Naive thymus-derived CD4-positive, alpha-beta T cell (primary cell): ENCODE measurements at regions not wholly inside any gene's neighbourhood (a gene's known extent, or its start where the extent isn't known, plus 50 kb on each side); places are given as distances from the start of the nearest gene placed in this dataset.

Experiments used
- ATAC-seq: fragments of 150-1000 bp; cut with Tn5 transposase; 2 replicates; pipeline ENCODE4 v1.10.0; 2021; ENCODE audit warnings: mild to moderate bottlenecking, moderate library complexity
- CTCF ChIA-PET: fragments of 350-600 bp; sonication (Branson Sonifier 250); formaldehyde crosslinking; loops from one replicate; lab custom pipeline; 2021; ENCODE audit warnings: antibody characterized with exemption; lab: Charles Lee
- POLR2A ChIA-PET: fragments of 350-600 bp; sonication (Branson Sonifier 250); formaldehyde crosslinking; loops from one replicate; lab custom pipeline; 2021; ENCODE audit warnings: antibody characterized with exemption, inconsistent platforms; lab: Charles Lee
- DNase-seq, 9 donors: peaks; one replicate each; pipeline versions ENCODE4 v3.0.0 to v3.0.0-alpha.2; 2020 to 2022; ENCODE audit warnings: mixed read lengths in 1 of 9
- H3K27ac ChIP-seq: one replicate; pipeline ENCODE4 v1.7.0; 2013; ENCODE audit warnings: mild to moderate bottlenecking, low read depth, low read length, moderate library complexity
- H3K27me3 ChIP-seq, 2 donors: one replicate each; pipeline ENCODE4 v1.7.0; 2013; ENCODE audit warnings: low read length in 2 of 2, mild to moderate bottlenecking in 2 of 2, moderate library complexity in 2 of 2; ENCODE audit not compliant: control insufficient read depth in 2 of 2, insufficient read depth in 2 of 2
- H3K36me3 ChIP-seq, 3 experiments: 1 replicate in 2 of 3; 2 replicates in 1 of 3; pipeline ENCODE4 v1.7.0; 2013; ENCODE audit warnings: low read length in 3 of 3, mild to moderate bottlenecking in 3 of 3, moderate library complexity in 1 of 3; ENCODE audit not compliant: insufficient read depth in 3 of 3, control insufficient read depth in 2 of 3
- H3K4me1 ChIP-seq, 2 donors: one replicate each; pipeline ENCODE4 v1.7.0; 2013; ENCODE audit warnings: low read length in 2 of 2, mild to moderate bottlenecking in 2 of 2, moderate library complexity in 1 of 2; ENCODE audit not compliant: control insufficient read depth in 2 of 2, insufficient read depth in 2 of 2
- H3K4me3 ChIP-seq: 2 replicates; pipeline ENCODE4 v1.7.0; 2013; ENCODE audit warnings: mild to moderate bottlenecking, low read length
- H3K9me3 ChIP-seq, 3 experiments: 1 replicate in 2 of 3; 2 replicates in 1 of 3; pipeline ENCODE4 v1.7.0; 2013; ENCODE audit warnings: low read length in 3 of 3; ENCODE audit not compliant: control insufficient read depth in 2 of 3
- H3K27ac Mint-ChIP-seq, 9 donors: one replicate each; pipeline ENCODE4 v1.8.0; 2020 to 2022; ENCODE audit warnings: mixed read lengths in 9 of 9, mild to moderate bottlenecking in 8 of 9, moderate library complexity in 5 of 9, inconsistent platforms in 2 of 9
- H3K27me3 Mint-ChIP-seq, 5 donors: one replicate each; pipeline ENCODE4 v1.8.0; 2021 to 2022; ENCODE audit warnings: mixed read lengths in 5 of 5, mild to moderate bottlenecking in 1 of 5
- H3K36me3 Mint-ChIP-seq, 5 donors: one replicate each; pipeline ENCODE4 v1.8.0; 2020 to 2022; ENCODE audit warnings: mixed read lengths in 5 of 5, mild to moderate bottlenecking in 3 of 5, inconsistent platforms in 1 of 5
- H3K4me1 Mint-ChIP-seq, 7 donors: one replicate each; pipeline ENCODE4 v1.8.0; 2020 to 2022; ENCODE audit warnings: mixed read lengths in 7 of 7, mild to moderate bottlenecking in 3 of 7, inconsistent platforms in 1 of 7
- H3K4me3 Mint-ChIP-seq, 10 donors: one replicate each; pipeline ENCODE4 v1.8.0; 2020 to 2022; ENCODE audit warnings: mild to moderate bottlenecking in 10 of 10, mixed read lengths in 10 of 10, moderate library complexity in 6 of 10, inconsistent platforms in 2 of 10
- H3K9me3 Mint-ChIP-seq, 11 donors: one replicate each; pipeline ENCODE4 v1.8.0; 2020 to 2022; ENCODE audit warnings: mixed read lengths in 11 of 11, mild to moderate bottlenecking in 4 of 11, inconsistent platforms in 1 of 11, moderate library complexity in 1 of 11
- intact Hi-C, 2 donors: fragments of 100-400 bp; cut with micrococcal nuclease; formaldehyde crosslinking; loops; one replicate each; pipeline ENCODE4 v1.15.1; 2023

DNA sequence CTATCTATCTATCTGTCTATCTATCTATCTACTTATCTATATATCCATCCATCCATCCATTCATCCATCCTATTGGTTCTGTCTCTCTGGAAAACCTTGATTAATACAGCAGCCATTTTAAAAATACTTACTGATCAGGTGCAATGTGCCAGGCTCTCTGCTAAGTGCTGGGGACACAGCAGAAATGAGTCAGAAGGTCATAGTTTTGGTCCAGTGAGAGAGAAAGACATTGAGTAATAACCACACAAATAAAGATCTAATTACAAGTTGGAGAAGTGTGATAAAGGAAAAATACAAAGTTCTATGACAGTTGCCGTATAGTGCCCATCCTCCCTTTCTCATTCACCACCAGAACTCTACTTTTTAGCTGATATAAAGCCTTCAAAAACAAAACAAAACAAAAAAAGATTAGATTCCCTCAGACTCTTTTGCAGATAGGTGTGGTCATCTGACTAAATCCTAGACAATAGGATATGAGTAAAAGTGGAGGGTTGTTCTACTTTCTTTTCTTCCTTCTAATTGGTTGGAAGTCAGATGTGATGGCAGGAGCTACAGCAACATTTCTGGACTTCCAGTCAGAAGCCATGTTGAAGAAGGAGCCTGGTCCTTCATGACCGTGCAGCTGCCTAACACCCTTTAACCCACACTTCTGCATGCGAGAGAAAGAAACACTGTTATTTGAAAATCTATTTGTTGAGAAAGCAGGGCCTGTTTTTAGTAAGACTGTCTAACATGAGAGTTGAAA is 72.0 kb upstream of the TOX3 start:
- ATAC-seq, result no peak
- Mint-ChIP-seq H3K36me3 (no peaks in the 10 kb centered on the region), H3K4me1 (no peaks in the 10 kb centered on the region), H3K27me3 (peaks cover 0 to 7% (median 0%) of the 10 kb centered on the region in 5 donors), H3K27ac (no peak overlapping the region), H3K4me3 (no peak overlapping the region), H3K9me3 (peaks cover 0 to 19% (median 5%) of the 10 kb centered on the region in 11 donors)
- intact Hi-C loops, result no loop called here
- no peak for DNase-seq
- no peaks in the 10 kb centered on the region for H3K36me3 ChIP-seq
- H3K27me3 ChIP-seq, result no peaks in the 10 kb centered on the region
- no peak overlapping the region for H3K27ac ChIP-seq
- H3K4me3 ChIP-seq, result no peak overlapping the region
- CTCF ChIA-PET, result no interaction called here
- H3K9me3 ChIP-seq, result no peaks in the 10 kb centered on the region
- H3K4me1 ChIP-seq, result no peaks in the 10 kb centered on the region
- POLR2A ChIA-PET, result no interaction called here

DNA sequence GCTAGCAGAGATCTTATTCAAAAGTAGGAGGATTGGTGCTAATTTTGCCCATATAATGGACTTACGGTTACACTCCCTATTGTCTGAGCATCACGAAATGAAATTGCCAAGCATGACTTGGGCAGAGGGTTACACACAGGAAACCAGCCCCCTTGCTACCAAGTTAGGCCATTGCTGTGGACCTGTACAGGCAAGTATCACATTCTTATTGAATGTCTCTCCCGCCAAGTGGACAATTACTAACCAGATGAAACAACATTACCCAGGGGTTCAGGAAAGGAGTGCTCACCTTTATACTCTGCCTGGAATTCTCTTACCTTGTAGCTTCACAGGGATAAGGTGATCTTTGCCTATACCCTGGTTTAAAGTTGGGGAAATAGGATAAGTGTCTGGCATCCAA is 70.6 kb upstream of the TOX3 start:
- H3K27me3 Mint-ChIP-seq, result peaks cover 0 to 7% (median 0%) of the 10 kb centered on the region in 5 donors
- ChIA-PET POLR2A (no interaction called here), CTCF (no interaction called here)
- Histone ChIP-seq H3K27ac (no peak overlapping the region), H3K4me3 (no peak overlapping the region), H3K36me3 (no peaks in the 10 kb centered on the region), H3K27me3 (no peaks in the 10 kb centered on the region), H3K9me3 (no peaks in the 10 kb centered on the region), H3K4me1 (no peaks in the 10 kb centered on the region)
- H3K9me3 Mint-ChIP-seq, result peaks cover 0 to 20% (median 6%) of the 10 kb centered on the region in 11 donors
- intact Hi-C loops, result no loop called here
- H3K36me3 Mint-ChIP-seq, result no peaks in the 10 kb centered on the region
- ATAC-seq (no peak), DNase-seq (no peak)
- no peaks in the 10 kb centered on the region for H3K4me1 Mint-ChIP-seq
- no peak overlapping the region for H3K27ac Mint-ChIP-seq
- H3K4me3 Mint-ChIP-seq, result no peak overlapping the region

DNA sequence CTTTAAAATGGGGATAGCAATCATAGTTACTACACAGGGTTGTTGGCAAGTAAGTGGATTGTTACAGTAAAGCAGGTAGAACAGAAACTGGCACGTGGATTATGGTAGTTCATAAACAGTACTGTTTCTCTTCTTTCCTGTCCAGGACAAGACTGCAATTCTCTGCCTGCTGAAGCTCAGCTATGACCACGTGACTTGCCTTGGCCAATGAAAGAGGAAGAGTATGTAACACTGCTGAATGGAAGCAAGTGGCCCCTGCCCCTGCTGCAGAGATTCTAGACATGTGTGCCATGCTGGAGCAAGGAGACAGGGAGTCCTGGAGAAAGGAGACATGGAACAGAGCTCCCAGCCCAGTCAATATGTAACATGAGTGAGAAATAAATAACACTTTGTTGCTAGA is 66.6 kb upstream of the TOX3 start:
- Histone ChIP-seq H3K27me3 (no peaks in the 10 kb centered on the region), H3K4me3 (no peak overlapping the region), H3K36me3 (no peaks in the 10 kb centered on the region), H3K27ac (no peak overlapping the region), H3K4me1 (no peaks in the 10 kb centered on the region), H3K9me3 (no peaks in the 10 kb centered on the region)
- ChIA-PET CTCF (no interaction called here), POLR2A (no interaction called here)
- no peaks in the 10 kb centered on the region for H3K36me3 Mint-ChIP-seq
- H3K27ac Mint-ChIP-seq, result peak overlapping the region in 1 of 9 donors; percentile 4
- H3K4me1 Mint-ChIP-seq, result no peaks in the 10 kb centered on the region
- peaks cover 0 to 28% (median 4%) of the 10 kb centered on the region in 11 donors for H3K9me3 Mint-ChIP-seq
- DNase-seq (no peak), ATAC-seq (no peak)
- H3K27me3 Mint-ChIP-seq, result no peaks in the 10 kb centered on the region
- no peak overlapping the region for H3K4me3 Mint-ChIP-seq
- intact Hi-C loops, result no loop called here

DNA sequence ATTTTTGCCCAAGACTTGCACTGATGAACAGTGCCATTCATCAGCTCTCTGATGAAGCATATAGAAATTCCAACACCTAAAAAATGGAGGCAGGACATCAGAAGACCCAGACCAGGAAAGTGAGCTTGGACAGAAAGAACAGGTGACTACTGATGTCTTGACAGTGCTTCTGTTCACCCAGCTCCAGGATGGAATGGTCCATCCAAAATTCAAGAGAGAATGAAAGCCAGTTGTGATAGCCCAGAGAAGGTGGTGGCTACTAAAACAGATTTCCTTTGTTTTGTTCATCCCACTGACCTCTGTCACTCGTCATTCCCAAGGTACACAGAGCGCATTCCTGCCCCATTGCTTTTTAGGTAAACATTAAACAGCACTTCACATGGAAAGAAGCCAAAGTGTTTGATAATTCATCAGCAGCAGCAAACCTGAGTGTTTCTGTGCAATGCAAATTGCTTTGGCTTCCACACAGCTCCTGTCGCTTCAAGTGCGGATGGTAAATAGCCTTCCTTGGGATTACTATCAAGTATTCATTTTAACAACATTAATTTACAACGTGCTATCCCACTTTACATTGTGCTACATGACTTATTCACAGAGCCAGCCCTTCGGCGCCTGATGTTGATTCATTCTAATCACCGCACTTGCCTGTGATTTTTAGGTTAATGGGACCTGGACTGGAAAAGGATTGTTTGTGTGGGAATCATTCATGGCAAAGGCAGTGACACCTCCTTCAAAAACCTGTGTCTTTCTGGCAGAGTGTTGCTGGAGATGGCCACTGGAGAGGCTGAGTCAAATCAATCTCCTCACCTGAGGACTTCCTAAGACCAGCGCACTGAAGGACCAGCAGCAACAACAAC is 65.1 kb upstream of the TOX3 start:
- Histone ChIP-seq H3K4me3 (no peak overlapping the region), H3K27ac (no peak overlapping the region), H3K27me3 (no peaks in the 10 kb centered on the region), H3K36me3 (no peaks in the 10 kb centered on the region), H3K4me1 (no peaks in the 10 kb centered on the region), H3K9me3 (no peaks in the 10 kb centered on the region)
- ChIA-PET POLR2A (no interaction called here), CTCF (no interaction called here)
- Mint-ChIP-seq H3K27ac (no peak overlapping the region), H3K4me1 (no peaks in the 10 kb centered on the region), H3K36me3 (no peaks in the 10 kb centered on the region), H3K4me3 (no peak overlapping the region), H3K27me3 (no peaks in the 10 kb centered on the region), H3K9me3 (peaks cover 0 to 25% (median 4%) of the 10 kb centered on the region in 11 donors)
- intact Hi-C loops, result no loop called here
- ATAC-seq (no peak), DNase-seq (no peak)

DNA sequence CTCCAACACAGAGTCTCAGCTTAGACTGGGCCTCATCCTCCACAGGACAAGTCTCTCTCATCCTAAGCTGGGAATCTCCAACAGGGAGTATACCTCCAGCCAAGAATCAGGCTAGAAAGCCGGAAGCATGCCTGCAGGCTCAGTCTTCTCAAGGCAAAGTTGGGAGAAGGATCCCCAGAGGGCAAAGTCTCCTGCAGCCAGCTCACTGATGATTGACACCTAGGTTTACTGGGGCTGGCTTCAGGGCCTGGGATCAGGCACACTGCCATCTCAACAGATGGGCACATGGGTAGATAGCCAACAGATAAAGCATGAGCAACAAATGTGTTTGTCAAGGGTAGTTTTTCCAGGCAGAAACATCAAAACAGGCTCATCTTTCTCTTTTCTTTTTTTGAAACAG is 56.1 kb upstream of the TOX3 start:
- Mint-ChIP-seq H3K4me3 (no peak overlapping the region), H3K27me3 (no peaks in the 10 kb centered on the region), H3K4me1 (no peaks in the 10 kb centered on the region), H3K9me3 (peaks cover 0 to 10% (median 4%) of the 10 kb centered on the region in 11 donors), H3K36me3 (no peaks in the 10 kb centered on the region), H3K27ac (no peak overlapping the region)
- H3K4me1 ChIP-seq, result no peaks in the 10 kb centered on the region
- H3K36me3 ChIP-seq, result no peaks in the 10 kb centered on the region
- H3K4me3 ChIP-seq, result no peak overlapping the region
- no peak overlapping the region for H3K27ac ChIP-seq
- ChIA-PET CTCF (no interaction called here), POLR2A (no interaction called here)
- intact Hi-C loops, result no loop called here
- no peaks in the 10 kb centered on the region for H3K27me3 ChIP-seq
- H3K9me3 ChIP-seq, result no peaks in the 10 kb centered on the region
- DNase-seq (no peak), ATAC-seq (no peak)

DNA sequence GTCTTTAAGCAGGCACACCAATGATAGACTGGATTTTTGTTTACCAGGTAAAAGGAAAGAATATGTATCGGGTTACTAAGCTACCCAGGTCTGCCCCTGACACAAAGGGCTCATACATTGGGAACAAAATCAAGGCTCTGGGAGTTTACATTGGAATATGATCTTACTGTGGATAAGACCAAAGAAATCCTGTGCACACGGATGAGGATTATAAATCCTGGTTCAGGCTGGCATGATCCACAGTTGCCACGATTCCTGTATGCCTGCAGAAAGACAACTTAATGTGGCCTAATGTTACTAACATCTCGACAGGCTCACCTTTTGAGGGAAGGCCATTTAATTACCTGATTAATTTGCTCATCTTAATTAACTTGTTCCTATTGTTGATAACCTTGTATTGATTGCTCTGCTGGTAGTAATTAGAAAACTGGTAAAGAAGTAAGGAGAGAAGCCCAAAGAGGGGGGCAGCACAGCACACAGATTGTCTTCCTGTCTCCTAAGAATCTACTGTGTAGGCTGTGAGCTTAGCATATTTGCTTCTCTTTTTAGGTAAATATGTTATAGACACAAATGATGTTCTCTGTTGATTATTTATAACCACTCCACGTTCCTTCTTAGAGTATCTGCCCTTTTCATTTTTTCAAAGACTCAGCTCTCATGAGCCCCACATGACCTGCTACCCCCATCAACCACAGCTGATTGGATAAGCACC is 51.0 kb upstream of the TOX3 start:
- Histone ChIP-seq H3K27ac (no peak overlapping the region), H3K9me3 (no peaks in the 10 kb centered on the region), H3K27me3 (no peaks in the 10 kb centered on the region), H3K36me3 (no peaks in the 10 kb centered on the region), H3K4me1 (no peaks in the 10 kb centered on the region), H3K4me3 (no peak overlapping the region)
- H3K4me1 Mint-ChIP-seq, result no peaks in the 10 kb centered on the region
- intact Hi-C loops, result no loop called here
- no peak overlapping the region for H3K27ac Mint-ChIP-seq
- H3K4me3 Mint-ChIP-seq, result no peak overlapping the region
- no peaks in the 10 kb centered on the region for H3K36me3 Mint-ChIP-seq
- peaks cover 0 to 12% (median 7%) of the 10 kb centered on the region in 11 donors for H3K9me3 Mint-ChIP-seq
- no peaks in the 10 kb centered on the region for H3K27me3 Mint-ChIP-seq
- DNase-seq, result no peak
- ChIA-PET CTCF (interaction anchor here (0.6 kb wide), 1 partner anchor 275 kb away, joined by 3 read pairs; no protein-coding TSS in a partner anchor), POLR2A (no interaction called here)
- no peak for ATAC-seq
